ENCODE measurements at regions not wholly inside any gene's neighbourhood (a gene's known extent, or its start where the extent isn't known, plus 50 kb on each side); places are given as distances from the start of the nearest gene placed in this dataset.

DNA sequence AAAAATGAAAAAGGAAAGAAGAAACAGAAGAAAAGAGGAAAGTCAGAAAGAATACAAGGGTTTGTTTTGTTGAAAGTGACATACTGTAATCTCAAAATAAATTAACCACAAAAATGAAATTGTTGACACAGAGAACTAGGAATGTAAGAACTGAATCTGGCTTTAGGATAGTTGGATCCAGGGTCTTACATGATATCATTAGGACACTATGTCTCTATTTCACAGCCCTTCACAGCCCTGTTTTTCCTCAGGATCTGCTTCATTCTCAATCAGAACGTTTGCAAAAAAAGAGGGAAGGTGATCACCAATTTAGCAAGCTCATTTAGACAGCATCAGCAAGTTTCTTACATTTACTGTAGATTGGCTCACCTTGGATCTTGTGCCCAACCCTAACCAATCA is 188.5 kb upstream of the NREP start:
- TF ChIP-seq, protein P1, sequence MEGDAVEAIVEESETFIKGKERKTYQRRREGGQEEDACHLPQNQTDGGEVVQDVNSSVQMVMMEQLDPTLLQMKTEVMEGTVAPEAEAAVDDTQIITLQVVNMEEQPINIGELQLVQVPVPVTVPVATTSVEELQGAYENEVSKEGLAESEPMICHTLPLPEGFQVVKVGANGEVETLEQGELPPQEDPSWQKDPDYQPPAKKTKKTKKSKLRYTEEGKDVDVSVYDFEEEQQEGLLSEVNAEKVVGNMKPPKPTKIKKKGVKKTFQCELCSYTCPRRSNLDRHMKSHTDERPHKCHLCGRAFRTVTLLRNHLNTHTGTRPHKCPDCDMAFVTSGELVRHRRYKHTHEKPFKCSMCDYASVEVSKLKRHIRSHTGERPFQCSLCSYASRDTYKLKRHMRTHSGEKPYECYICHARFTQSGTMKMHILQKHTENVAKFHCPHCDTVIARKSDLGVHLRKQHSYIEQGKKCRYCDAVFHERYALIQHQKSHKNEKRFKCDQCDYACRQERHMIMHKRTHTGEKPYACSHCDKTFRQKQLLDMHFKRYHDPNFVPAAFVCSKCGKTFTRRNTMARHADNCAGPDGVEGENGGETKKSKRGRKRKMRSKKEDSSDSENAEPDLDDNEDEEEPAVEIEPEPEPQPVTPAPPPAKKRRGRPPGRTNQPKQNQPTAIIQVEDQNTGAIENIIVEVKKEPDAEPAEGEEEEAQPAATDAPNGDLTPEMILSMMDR (IDR thresholded peaks at IDR 0.05; ENCODE audit: insufficient read depth, low read depth, low read length): no peak
- TF ChIP-seq EZH2 (IDR thresholded peaks at IDR 0.05; ENCODE audit: insufficient read depth, low read length): no peak

Measured in astrocyte (in vitro differentiated cells and primary cell).